ENCODE measurements at regions not wholly inside any gene's neighbourhood (a gene's known extent, or its start where the extent isn't known, plus 50 kb on each side); places are given as distances from the start of the nearest gene placed in this dataset.
A peak's percentile ranks its signal among the peaks of the same experiment; 100 is the strongest.
"Not testable (repeated sequence)": the region's sequence is repeated elsewhere in the genome, so short reads cannot be mapped to it uniquely, and the experiment has no call there.

DNA sequence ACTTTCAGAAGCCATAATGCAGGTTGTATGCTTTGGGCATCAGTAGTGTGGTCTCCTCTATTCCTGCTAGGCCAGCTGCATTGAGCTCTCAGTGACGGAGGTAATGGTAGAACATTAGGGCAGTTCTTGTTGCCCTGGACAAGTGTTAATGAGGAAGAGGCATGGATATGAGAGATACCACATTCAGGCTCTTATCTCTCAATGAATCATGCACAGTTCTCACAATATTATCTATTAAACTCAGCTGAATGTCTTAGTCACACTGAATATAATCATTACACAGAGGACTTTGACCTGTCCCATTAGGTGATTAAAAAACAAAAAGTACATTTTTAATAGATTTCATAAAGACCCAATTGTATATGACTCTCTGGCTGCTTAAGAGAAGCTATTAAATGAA is 76.6 kb upstream of the SSBP2 start:
- no peak overlapping the region for H3K27ac ChIP-seq (replicated peaks)
- no peak for DNase-seq (ENCODE audit: low read depth in 1 of 2, low spot score in 1 of 2)
- TF ChIP-seq SPI1 (IDR thresholded peaks at IDR 0.05; ENCODE audit: borderline replicate concordance, low read depth) (no peak), POLR2AphosphoS5 (IDR thresholded peaks at IDR 0.05; ENCODE audit: low read depth) (no peak), GABPA (IDR thresholded peaks at IDR 0.05; ENCODE audit: low read depth) (no peak)
- TF ChIP-seq, protein P1, sequence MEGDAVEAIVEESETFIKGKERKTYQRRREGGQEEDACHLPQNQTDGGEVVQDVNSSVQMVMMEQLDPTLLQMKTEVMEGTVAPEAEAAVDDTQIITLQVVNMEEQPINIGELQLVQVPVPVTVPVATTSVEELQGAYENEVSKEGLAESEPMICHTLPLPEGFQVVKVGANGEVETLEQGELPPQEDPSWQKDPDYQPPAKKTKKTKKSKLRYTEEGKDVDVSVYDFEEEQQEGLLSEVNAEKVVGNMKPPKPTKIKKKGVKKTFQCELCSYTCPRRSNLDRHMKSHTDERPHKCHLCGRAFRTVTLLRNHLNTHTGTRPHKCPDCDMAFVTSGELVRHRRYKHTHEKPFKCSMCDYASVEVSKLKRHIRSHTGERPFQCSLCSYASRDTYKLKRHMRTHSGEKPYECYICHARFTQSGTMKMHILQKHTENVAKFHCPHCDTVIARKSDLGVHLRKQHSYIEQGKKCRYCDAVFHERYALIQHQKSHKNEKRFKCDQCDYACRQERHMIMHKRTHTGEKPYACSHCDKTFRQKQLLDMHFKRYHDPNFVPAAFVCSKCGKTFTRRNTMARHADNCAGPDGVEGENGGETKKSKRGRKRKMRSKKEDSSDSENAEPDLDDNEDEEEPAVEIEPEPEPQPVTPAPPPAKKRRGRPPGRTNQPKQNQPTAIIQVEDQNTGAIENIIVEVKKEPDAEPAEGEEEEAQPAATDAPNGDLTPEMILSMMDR (IDR thresholded peaks at IDR 0.05; ENCODE audit: insufficient read depth, low read length) = no peak
- TF ChIP-seq, protein P2, sequence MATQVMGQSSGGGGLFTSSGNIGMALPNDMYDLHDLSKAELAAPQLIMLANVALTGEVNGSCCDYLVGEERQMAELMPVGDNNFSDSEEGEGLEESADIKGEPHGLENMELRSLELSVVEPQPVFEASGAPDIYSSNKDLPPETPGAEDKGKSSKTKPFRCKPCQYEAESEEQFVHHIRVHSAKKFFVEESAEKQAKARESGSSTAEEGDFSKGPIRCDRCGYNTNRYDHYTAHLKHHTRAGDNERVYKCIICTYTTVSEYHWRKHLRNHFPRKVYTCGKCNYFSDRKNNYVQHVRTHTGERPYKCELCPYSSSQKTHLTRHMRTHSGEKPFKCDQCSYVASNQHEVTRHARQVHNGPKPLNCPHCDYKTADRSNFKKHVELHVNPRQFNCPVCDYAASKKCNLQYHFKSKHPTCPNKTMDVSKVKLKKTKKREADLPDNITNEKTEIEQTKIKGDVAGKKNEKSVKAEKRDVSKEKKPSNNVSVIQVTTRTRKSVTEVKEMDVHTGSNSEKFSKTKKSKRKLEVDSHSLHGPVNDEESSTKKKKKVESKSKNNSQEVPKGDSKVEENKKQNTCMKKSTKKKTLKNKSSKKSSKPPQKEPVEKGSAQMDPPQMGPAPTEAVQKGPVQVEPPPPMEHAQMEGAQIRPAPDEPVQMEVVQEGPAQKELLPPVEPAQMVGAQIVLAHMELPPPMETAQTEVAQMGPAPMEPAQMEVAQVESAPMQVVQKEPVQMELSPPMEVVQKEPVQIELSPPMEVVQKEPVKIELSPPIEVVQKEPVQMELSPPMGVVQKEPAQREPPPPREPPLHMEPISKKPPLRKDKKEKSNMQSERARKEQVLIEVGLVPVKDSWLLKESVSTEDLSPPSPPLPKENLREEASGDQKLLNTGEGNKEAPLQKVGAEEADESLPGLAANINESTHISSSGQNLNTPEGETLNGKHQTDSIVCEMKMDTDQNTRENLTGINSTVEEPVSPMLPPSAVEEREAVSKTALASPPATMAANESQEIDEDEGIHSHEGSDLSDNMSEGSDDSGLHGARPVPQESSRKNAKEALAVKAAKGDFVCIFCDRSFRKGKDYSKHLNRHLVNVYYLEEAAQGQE (IDR thresholded peaks at IDR 0.05; ENCODE audit: insufficient replicate concordance, low read depth) = no peak

DNA sequence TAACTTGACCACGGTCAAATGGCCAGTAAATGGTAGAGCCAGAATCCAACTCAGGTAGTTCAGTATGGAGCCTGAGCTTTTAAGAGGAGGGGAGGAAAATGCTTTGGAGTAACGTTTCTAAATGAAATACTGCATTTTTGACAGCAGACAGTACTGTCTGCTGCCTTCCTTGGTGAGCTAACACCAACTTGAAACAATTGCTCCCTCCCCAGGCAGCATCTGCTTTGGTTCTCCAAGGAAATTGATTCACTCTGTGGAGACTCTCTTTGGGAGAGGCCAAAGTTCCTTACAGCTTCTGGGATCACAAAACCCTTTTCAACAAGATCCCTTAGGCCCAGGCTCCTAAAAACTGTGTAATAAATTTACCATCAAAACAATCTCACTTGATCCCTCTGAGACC is 75.2 kb upstream of the SSBP2 start:
- no peak overlapping the region for H3K4me3 ChIP-seq (replicated peaks; ENCODE audit: insufficient read depth, low read length)
- no peak overlapping the region for H3K27ac ChIP-seq (replicated peaks)
- no peak for DNase-seq (ENCODE audit: low read depth in 1 of 2, low spot score in 1 of 2)
- no peak for TF ChIP-seq SPI1 (IDR thresholded peaks at IDR 0.05; ENCODE audit: borderline replicate concordance, low read depth)
- TF ChIP-seq GABPA (IDR thresholded peaks at IDR 0.05; ENCODE audit: low read depth) = no peak
- no peak for TF ChIP-seq POLR2AphosphoS5 (IDR thresholded peaks at IDR 0.05; ENCODE audit: low read depth)
- TF ChIP-seq, protein P2 (IDR thresholded peaks at IDR 0.05; ENCODE audit: insufficient replicate concordance, low read depth) = no peak
- TF ChIP-seq, protein P1 (IDR thresholded peaks at IDR 0.05; ENCODE audit: insufficient read depth, low read length) = no peak
- H3K27me3 ChIP-seq (ENCODE audit: insufficient read depth, poor library complexity, severe bottlenecking) = no peaks in the 10 kb centered on the region

More for the DNA sequence above, 76.6 kb upstream of the SSBP2 start:
- Histone ChIP-seq H3K4me3 (replicated peaks; ENCODE audit: insufficient read depth, low read length) (no peak overlapping the region), H3K27me3 (ENCODE audit: insufficient read depth, poor library complexity, severe bottlenecking) (no peaks in the 10 kb centered on the region)

DNA sequence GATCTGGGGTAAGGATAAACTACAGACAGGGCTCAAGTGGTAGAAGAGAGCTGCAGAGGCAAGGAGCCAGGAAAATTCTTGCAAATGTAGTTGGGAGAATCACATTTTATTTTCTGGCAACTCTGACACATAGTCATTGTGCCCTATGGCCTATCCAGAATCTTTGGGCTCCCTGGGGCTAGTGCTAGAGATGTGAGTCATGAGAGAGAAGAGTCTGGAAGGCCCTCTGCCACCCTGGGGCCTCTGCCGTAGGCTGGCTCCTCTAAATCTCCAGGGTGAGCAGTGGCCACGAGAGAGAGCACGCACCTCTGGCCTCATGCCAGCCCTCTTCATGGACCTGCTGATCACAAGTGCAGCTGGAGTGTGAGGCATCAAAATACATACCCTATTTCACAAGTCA is 74.3 kb upstream of the SSBP2 start:
- Histone ChIP-seq H3K27me3 (ENCODE audit: insufficient read depth, poor library complexity, severe bottlenecking) (no peaks in the 10 kb centered on the region), H3K4me3 (replicated peaks; ENCODE audit: insufficient read depth, low read length) (no peak overlapping the region), H3K27ac (replicated peaks) (no peak overlapping the region)
- no peak for DNase-seq (ENCODE audit: low read depth in 1 of 2, low spot score in 1 of 2)
- TF ChIP-seq, protein P1 (IDR thresholded peaks at IDR 0.05; ENCODE audit: insufficient read depth, low read length) = no peak
- no peak for TF ChIP-seq POLR2AphosphoS5 (IDR thresholded peaks at IDR 0.05; ENCODE audit: low read depth)
- TF ChIP-seq, protein P2 (IDR thresholded peaks at IDR 0.05; ENCODE audit: insufficient replicate concordance, low read depth) = no peak

DNA sequence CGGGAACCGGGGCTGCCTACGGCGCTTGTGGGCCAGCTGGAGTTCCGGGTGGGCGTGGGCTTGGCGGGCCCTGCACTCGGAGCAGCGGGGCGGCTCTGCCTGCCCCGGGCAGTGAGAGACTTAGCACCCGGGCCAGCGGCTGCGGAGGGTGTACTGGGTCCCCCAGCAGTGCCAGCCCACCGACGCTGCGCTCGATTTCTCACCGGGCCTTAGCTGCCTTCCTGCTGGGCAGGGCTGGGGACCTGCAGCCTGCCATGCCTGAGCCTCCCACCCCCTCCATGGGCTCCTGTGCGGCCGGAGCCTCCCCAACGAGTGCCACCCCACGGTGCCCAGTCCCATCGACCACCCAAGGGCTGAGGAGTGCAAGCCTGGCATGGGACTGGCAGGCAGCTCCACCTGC is 72.8 kb upstream of the SSBP2 start:
- not testable (repeated sequence) for H3K27me3 ChIP-seq (ENCODE audit: insufficient read depth, poor library complexity, severe bottlenecking)
- DNase-seq (ENCODE audit: low read depth in 1 of 2, low spot score in 1 of 2) = peak in 1 of 2 experiments; percentile 2
- Histone ChIP-seq H3K27ac (replicated peaks) (peak overlapping the region; percentile 50), H3K4me3 (replicated peaks; ENCODE audit: insufficient read depth, low read length) (peak overlapping the region; percentile 20)
